Endothelial cell (in vitro differentiated cells): ENCODE measurements at regions not wholly inside any gene's neighbourhood (a gene's known extent, or its start where the extent isn't known, plus 50 kb on each side); places are given as distances from the start of the nearest gene placed in this dataset.
A peak's percentile ranks its signal among the peaks of the same experiment; 100 is the strongest.
"Not testable (repeated sequence)": the region's sequence is repeated elsewhere in the genome, so short reads cannot be mapped to it uniquely, and the experiment has no call there.

Experiments
- DNase-seq: peaks from one replicate; pipeline ENCODE4 v3.0.0; 2021; ENCODE audit warnings: low spot score
- H3K27ac Mint-ChIP-seq: one replicate; pipeline ENCODE4 v1.8.0; 2021; ENCODE audit warnings: mixed read lengths, inconsistent platforms; ENCODE audit not compliant: unreplicated experiment
- H3K27me3 Mint-ChIP-seq: one replicate; pipeline ENCODE4 v1.8.0; 2021; ENCODE audit warnings: mild to moderate bottlenecking, moderate library complexity, mixed read lengths, inconsistent platforms; ENCODE audit not compliant: unreplicated experiment
- H3K36me3 Mint-ChIP-seq: one replicate; pipeline ENCODE4 v1.8.0; 2021; ENCODE audit warnings: mild to moderate bottlenecking, low read depth, mixed read lengths, inconsistent platforms; ENCODE audit not compliant: unreplicated experiment
- H3K4me1 Mint-ChIP-seq: one replicate; pipeline ENCODE4 v1.8.0; 2021; ENCODE audit warnings: mild to moderate bottlenecking, mixed read lengths, inconsistent platforms; ENCODE audit not compliant: unreplicated experiment
- H3K4me3 Mint-ChIP-seq: one replicate; pipeline ENCODE4 v1.8.0; 2021; ENCODE audit warnings: mild to moderate bottlenecking, mixed read lengths, inconsistent platforms; ENCODE audit not compliant: unreplicated experiment
- H3K9me3 Mint-ChIP-seq: one replicate; pipeline ENCODE4 v1.8.0; 2021; ENCODE audit warnings: mixed read lengths, inconsistent platforms; ENCODE audit not compliant: unreplicated experiment
- CTCF ChIP-seq: fragments of 200-600 bp; sonication (generic); IDR thresholded peaks from one replicate; pipeline ENCODE4 v1.5.0; 2021; ENCODE audit warnings: antibody characterized with exemption; ENCODE audit not compliant: unreplicated experiment

DNA sequence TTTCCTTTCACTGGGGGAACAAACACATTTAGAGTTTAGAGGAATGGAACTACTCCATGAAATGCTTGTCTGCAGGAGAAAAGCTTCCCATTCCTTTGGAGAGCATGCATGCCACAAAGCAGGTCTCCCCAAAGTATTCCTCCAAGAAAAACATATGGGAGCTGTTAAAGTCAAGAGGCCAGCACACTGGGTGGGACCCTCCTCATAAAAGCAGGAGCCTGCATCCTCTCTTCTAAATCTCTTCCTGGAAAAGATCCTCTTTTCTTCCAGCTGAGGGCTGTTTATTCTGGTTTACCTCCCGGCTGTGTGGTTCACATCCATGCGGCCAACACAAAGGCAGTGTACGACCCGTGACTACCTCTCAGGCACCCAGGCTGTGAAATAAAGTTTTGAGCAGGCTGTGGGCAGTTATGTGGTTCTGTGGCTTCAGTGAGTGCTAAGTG lies 103.4 kb downstream of the TENT5C start:
- Mint-ChIP-seq H3K36me3 (no peaks in the 10 kb centered on the region), H3K27me3 (peaks cover 5% of the 10 kb centered on the region), H3K27ac (no peak overlapping the region), H3K4me3 (no peak overlapping the region), H3K4me1 (no peaks in the 10 kb centered on the region), H3K9me3 (no peaks in the 10 kb centered on the region)
- no peak for DNase-seq
- no peak for TF ChIP-seq CTCF

DNA sequence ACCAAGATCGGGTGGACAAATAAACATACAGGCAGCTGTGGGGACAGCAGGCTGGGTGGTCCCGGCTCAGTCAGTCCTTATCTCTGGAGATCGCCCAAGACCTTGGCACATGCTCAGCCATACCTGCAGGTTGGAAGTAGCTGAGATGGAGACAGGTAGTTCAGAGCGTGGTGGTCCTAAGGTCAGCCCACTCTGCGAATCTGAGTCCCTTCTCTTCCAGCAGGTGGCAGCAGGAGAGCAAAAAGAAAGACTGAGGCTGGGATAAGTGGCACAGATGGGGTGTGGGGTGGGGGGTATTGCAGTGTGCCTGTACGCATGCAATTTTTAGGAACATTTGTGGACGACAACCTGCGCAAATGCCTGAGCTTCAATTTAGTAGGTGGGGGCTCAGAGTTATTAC lies 104.9 kb downstream of the TENT5C start:
- H3K9me3 Mint-ChIP-seq, result no peaks in the 10 kb centered on the region
- no peaks in the 10 kb centered on the region for H3K36me3 Mint-ChIP-seq
- H3K27me3 Mint-ChIP-seq, result peaks cover 7% of the 10 kb centered on the region
- H3K4me1 Mint-ChIP-seq, result no peaks in the 10 kb centered on the region
- no peak for DNase-seq
- no peak overlapping the region for H3K4me3 Mint-ChIP-seq
- TF ChIP-seq CTCF, result peak; percentile 9
- H3K27ac Mint-ChIP-seq, result no peak overlapping the region

DNA sequence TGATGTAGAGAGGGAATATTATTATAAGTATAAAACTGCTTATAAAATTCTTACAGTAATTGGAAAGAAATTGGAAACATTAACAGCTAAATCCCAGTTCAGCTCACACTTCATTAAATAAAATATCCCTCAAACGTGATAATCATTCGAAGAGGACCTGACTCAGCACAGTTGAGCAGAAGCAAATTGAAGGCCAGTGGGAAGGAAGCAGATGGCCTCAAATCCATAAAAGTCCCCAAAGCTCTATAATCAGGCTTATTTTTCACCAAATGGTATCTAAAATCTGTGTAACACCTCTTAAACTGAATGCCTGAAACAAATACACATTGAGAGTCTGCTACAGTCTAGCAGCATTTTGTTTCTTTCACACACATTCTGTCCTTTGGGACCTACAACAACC lies 106.8 kb downstream of the TENT5C start:
- no peak overlapping the region for H3K4me3 Mint-ChIP-seq
- DNase-seq, result no peak
- H3K36me3 Mint-ChIP-seq, result no peaks in the 10 kb centered on the region
- H3K9me3 Mint-ChIP-seq, result peaks cover under 1% of the 10 kb centered on the region
- TF ChIP-seq CTCF, result no peak
- H3K4me1 Mint-ChIP-seq, result no peaks in the 10 kb centered on the region
- H3K27ac Mint-ChIP-seq, result no peak overlapping the region
- H3K27me3 Mint-ChIP-seq, result peaks cover 10% of the 10 kb centered on the region

DNA sequence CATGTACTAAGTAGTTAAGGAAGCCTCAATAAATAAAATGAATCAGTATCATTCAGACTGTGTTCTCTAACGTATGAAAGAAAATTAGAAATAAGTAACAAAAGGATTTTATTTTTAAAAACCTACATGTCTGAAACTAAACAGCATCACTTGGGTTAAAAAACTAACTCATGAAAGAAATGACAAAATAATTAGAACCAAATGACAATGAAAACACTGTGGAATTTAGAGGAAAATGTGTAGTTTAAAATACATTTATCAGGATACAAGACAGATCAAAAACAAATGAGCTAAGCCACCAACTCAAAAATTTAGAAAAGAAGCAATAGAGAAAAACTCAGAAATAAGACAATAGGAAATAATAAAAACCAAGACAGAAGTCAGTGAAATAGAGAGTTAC lies 108.7 kb downstream of the TENT5C start:
- Mint-ChIP-seq H3K27ac (no peak overlapping the region), H3K4me3 (no peak overlapping the region), H3K4me1 (no peaks in the 10 kb centered on the region), H3K36me3 (peaks cover 3% of the 10 kb centered on the region), H3K9me3 (peaks cover 7% of the 10 kb centered on the region), H3K27me3 (peaks cover 7% of the 10 kb centered on the region)
- DNase-seq, result no peak
- no peak for TF ChIP-seq CTCF

- H3K27ac Mint-ChIP-seq, H3K27me3 Mint-ChIP-seq, H3K4me3 Mint-ChIP-seq, DNase-seq, H3K4me1 Mint-ChIP-seq: not testable (repeated sequence)
- peaks cover 18% of the 10 kb centered on the region for H3K9me3 Mint-ChIP-seq
- H3K36me3 Mint-ChIP-seq, result peaks cover 13% of the 10 kb centered on the region
These were observed 110.2 kb downstream of the TENT5C start for GRCh38 chr1:117716030-117716429.

DNA sequence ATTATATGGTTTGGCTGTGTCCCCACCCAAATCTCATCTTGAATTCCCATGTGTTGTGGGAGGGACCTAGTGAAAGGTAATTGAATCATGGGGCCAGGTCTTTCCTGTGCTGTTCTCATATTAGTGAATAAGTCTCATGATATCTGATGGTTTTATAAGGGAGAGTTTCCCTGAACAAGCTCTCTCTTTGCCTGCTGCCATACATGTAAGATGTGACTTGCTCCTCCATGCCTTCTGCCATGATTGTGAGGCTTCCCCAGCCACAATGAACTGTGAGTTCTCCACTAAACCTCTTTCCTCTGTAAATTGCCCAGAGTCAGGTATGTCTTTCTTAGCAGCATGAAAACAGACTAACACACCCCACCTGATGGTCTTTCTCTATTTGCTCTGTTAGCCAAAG lies 112.1 kb downstream of the TENT5C start:
- DNase-seq, H3K4me1 Mint-ChIP-seq, H3K4me3 Mint-ChIP-seq, H3K27ac Mint-ChIP-seq: not testable (repeated sequence)
- peaks cover 13% of the 10 kb centered on the region for H3K36me3 Mint-ChIP-seq
- peaks cover 11% of the 10 kb centered on the region for H3K27me3 Mint-ChIP-seq
- peaks cover 24% of the 10 kb centered on the region for H3K9me3 Mint-ChIP-seq

DNA sequence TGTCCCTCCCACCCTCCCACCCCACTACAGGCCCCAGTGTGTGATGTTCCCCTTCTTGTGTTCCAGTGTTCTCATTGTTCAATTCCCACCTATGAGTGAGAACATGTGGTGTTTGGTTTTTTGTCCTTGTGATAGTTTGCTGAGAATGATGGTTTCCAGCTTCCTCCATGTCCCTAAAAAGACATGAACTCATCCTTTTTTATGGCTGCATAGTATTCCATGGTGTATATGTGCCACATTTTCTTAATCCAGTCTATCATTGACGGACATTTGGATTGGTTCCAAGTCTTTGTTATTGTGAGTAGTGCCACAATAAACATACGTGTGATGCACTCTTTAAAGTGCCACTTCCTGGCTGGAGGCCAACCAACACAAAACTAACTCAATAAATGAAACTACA lies 112.7 kb downstream of the TENT5C start:
- peaks cover 24% of the 10 kb centered on the region for H3K9me3 Mint-ChIP-seq
- not testable (repeated sequence) for H3K4me3 Mint-ChIP-seq, DNase-seq, H3K27ac Mint-ChIP-seq, H3K4me1 Mint-ChIP-seq
- peaks cover 13% of the 10 kb centered on the region for H3K36me3 Mint-ChIP-seq
- H3K27me3 Mint-ChIP-seq, result peaks cover 12% of the 10 kb centered on the region
